Nephron progenitor cell (in vitro differentiated cells): ENCODE measurements at regions not wholly inside any gene's neighbourhood (a gene's known extent, or its start where the extent isn't known, plus 50 kb on each side); places are given as distances from the start of the nearest gene placed in this dataset.

ENCODE experiments used
- DNase-seq: peaks from one replicate; pipeline ENCODE4 v3.0.0; 2021
- H3K27ac Mint-ChIP-seq: 2 replicates; pipeline ENCODE4 v1.8.0; 2021; ENCODE audit warnings: mild to moderate bottlenecking, moderate library complexity, mixed read lengths
- H3K27me3 Mint-ChIP-seq: 2 replicates; pipeline ENCODE4 v1.8.0; 2021; ENCODE audit warnings: mild to moderate bottlenecking, low read depth, mixed read lengths; ENCODE audit not compliant: poor library complexity
- H3K36me3 Mint-ChIP-seq: 2 replicates; pipeline ENCODE4 v1.8.0; 2021; ENCODE audit warnings: low read depth, mixed read lengths
- H3K4me1 Mint-ChIP-seq: 2 replicates; pipeline ENCODE4 v1.8.0; 2021; ENCODE audit warnings: mixed read lengths
- H3K4me3 Mint-ChIP-seq: 2 replicates; pipeline ENCODE4 v1.8.0; 2021; ENCODE audit warnings: mild to moderate bottlenecking, moderate library complexity, mixed read lengths
- H3K9me3 Mint-ChIP-seq: 2 replicates; pipeline ENCODE4 v1.8.0; 2021; ENCODE audit warnings: mild to moderate bottlenecking, moderate library complexity, mixed read lengths
- TF ChIP-seq, protein P1 (sequence below): fragments of 200-600 bp; sonication (generic); IDR thresholded peaks from 2 replicates; pipeline ENCODE4 v1.5.0; 2021; ENCODE audit warnings: antibody characterized with exemption

DNA sequence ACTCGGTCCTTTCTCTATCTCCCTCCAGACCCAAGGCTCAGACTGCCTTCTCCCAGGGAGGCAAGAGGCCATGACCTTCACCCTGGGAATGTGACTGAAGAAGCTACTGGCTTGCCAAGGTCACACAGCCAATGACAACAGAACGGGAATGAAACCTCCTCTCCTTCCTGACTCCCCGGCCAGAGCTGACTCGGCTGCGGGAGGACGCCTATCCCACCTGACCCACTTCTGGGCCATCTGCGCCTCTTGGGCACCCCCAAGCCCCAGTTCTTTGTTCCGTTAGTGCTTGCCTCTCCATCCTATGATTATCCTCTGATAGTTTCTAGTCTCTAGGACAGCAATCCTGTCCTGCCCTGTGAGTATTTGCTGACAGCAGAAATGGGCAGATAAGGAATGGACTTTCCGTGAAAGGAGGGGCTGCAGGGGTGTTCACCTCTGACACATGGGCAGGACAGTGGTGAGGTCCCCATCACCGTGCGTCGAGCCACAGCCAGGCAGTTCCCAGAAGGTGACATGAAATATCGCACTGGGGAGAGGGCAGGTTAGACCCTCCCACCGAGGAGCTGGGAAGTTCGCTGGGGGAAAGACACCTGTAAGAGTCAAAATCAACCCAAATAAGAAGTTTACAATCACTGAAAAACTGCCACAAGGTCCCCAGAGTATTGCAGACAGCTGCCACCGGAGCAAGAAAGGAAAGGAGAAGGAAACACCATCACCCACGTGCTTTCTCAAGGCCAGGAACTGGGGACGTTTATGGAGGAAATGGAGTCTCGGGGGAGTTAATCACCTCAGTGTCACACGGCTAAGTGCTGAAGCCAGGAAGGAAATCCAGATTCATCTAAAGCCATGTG, 63.0 kb downstream of the INSIG1 start:
- no peak for DNase-seq
- Mint-ChIP-seq H3K4me1 (peaks cover 23% of the 10 kb centered on the region), H3K4me3 (no peak overlapping the region), H3K27me3 (peaks cover 95% of the 10 kb centered on the region), H3K27ac (no peak overlapping the region), H3K9me3 (peaks cover 9% of the 10 kb centered on the region), H3K36me3 (no peaks in the 10 kb centered on the region)
- TF ChIP-seq, protein P1, sequence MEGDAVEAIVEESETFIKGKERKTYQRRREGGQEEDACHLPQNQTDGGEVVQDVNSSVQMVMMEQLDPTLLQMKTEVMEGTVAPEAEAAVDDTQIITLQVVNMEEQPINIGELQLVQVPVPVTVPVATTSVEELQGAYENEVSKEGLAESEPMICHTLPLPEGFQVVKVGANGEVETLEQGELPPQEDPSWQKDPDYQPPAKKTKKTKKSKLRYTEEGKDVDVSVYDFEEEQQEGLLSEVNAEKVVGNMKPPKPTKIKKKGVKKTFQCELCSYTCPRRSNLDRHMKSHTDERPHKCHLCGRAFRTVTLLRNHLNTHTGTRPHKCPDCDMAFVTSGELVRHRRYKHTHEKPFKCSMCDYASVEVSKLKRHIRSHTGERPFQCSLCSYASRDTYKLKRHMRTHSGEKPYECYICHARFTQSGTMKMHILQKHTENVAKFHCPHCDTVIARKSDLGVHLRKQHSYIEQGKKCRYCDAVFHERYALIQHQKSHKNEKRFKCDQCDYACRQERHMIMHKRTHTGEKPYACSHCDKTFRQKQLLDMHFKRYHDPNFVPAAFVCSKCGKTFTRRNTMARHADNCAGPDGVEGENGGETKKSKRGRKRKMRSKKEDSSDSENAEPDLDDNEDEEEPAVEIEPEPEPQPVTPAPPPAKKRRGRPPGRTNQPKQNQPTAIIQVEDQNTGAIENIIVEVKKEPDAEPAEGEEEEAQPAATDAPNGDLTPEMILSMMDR: no peak

DNA sequence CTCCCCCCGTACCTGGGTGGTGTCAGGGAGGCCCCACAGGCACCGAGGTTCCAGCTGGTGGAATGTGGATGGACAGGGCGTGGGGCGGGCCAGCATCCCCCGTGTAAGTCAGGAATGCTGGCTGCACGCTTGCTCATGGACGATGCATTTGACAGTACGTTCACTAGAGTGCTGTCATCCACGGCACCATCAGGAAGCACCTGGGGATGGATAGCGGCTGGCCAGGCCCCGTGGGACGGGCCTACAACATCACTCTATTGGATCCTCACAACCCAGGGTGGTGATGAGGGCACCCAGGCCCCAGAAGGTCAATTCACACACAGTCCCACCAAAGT, 63.6 kb downstream of the INSIG1 start:
- no peaks in the 10 kb centered on the region for H3K36me3 Mint-ChIP-seq
- TF ChIP-seq, protein P1: no peak

DNA sequence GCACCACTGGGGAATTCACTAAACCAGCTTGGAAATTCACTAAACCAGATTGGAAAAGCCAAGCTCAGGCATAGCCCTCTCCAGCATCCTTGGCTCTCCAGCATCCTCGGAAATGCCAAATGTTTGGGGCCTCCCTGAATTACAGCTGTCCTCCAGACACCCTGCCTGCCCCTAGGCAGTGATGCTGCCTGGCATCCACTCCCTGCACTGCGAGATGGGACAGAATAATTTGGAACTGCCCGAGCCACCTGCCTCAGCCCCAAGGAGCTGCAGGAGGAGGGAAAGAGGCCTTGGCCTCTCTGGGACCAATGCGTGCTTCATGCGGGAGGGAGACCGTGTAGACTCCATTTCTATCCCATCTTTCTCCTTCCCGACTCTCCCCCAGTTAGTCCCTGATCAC, 64.3 kb downstream of the INSIG1 start:
- TF ChIP-seq, protein P1: no peak
- H3K27me3 Mint-ChIP-seq: peaks cover 87% of the 10 kb centered on the region
- H3K4me3 Mint-ChIP-seq: no peak overlapping the region
- H3K36me3 Mint-ChIP-seq: no peaks in the 10 kb centered on the region
- DNase-seq: no peak
- peaks cover 9% of the 10 kb centered on the region for H3K9me3 Mint-ChIP-seq
- H3K27ac Mint-ChIP-seq: no peak overlapping the region
- peaks cover 23% of the 10 kb centered on the region for H3K4me1 Mint-ChIP-seq

More for the DNA sequence above, 63.6 kb downstream of the INSIG1 start:
- Mint-ChIP-seq H3K27ac (no peak overlapping the region), H3K4me1 (peaks cover 23% of the 10 kb centered on the region), H3K27me3 (peaks cover 93% of the 10 kb centered on the region), H3K4me3 (no peak overlapping the region), H3K9me3 (peaks cover 9% of the 10 kb centered on the region)
- no peak for DNase-seq

DNA sequence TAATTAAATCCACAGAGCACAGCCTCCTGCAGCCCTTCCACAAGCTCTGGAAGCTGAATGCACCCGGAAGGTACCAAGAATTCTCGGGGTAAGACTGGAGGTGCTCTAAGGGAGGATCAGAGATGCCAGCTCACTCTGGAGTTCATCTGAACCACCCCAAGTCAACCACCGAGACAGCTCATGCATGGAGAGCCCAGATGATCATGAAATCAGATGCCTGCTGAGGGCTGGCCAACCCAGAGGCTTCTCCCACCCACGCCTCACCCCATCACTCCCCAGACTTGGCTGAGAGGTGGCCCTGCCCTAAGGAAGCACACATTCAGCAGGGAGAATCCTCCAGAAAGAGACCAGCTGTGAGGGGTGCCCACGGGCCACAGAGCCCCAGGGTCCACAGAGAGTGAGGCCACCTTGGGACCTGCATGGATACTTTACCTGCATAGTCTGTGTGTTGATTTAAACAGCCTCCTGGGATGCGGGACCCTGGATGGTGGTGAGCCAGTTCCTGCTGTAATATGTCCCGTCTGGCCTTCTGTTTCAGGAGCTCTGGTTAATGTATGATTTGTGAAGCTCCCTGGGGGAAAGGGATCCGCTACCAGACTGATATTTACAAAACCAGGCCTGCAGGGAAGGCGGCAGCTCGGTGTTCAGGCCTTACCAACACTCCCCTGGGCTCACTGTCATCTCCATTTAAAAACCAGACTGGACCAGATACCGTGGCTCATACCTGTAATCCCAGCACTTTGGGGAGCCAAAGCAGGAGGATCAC, 64.9 kb downstream of the INSIG1 start:
- Mint-ChIP-seq H3K4me1 (peaks cover 23% of the 10 kb centered on the region), H3K9me3 (peaks cover 9% of the 10 kb centered on the region), H3K4me3 (no peak overlapping the region), H3K27me3 (peaks cover 81% of the 10 kb centered on the region), H3K27ac (no peak overlapping the region), H3K36me3 (no peaks in the 10 kb centered on the region)
- no peak for DNase-seq
- TF ChIP-seq, protein P1: no peak

DNA sequence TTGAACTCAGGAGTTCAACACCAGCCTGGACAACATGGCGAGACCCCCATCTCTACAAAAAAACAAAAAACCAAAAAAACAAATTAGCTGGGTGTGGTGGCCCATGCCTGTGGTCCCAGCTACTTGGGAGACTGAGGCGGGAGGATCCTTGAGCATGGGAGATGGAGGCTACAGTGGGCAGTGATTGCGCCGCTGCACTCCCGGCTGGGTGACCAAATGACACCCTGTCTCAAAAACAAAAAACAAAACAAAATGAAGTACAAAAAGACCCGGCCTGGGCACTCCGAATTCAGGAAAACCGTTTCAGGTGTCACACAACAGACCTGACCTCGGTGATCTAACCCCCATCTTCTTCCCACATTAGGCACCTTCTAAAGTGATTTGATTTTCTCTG, 65.5 kb downstream of the INSIG1 start:
- Mint-ChIP-seq H3K27ac (no peak overlapping the region), H3K36me3 (no peaks in the 10 kb centered on the region), H3K27me3 (peaks cover 76% of the 10 kb centered on the region), H3K4me1 (peaks cover 18% of the 10 kb centered on the region), H3K9me3 (peaks cover 11% of the 10 kb centered on the region), H3K4me3 (no peak overlapping the region)
- TF ChIP-seq, protein P1: no peak
- no peak for DNase-seq
